ENCODE measurements at regions not wholly inside any gene's neighbourhood (a gene's known extent, or its start where the extent isn't known, plus 50 kb on each side); places are given as distances from the start of the nearest gene placed in this dataset.
"Not testable (repeated sequence)": the region's sequence is repeated elsewhere in the genome, so short reads cannot be mapped to it uniquely, and the experiment has no call there.

DNA sequence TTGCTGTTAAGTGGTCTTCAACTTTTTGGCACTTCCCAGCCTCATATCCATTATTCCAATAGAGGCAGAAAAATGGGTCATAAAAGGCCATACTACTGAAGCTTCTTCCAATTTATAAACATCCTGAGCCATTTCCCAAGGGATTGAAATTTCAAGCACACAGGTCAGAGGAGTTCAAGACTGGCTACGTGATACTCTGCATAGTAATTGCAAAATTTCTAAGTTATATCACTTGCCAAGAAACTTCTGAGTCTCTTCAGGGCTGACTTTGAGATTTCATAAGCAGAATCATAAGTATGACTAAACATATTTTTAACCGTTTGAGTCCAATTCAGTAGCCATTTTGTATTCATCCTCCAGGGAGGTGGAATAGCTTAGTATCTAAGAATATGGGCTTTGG lies 75.6 kb upstream of the RXFP1 start:
- ATAC-seq (ENCODE audit: poor library complexity), result no peak
- ChIA-PET CTCF (no interaction called here), POLR2A (no interaction called here)
- no peak overlapping the region for H3K4me3 Mint-ChIP-seq
- intact Hi-C loops (cut with DNase I, micrococcal nuclease), result no loop called here
- DNase-seq, result no peak
- no peak overlapping the region for H3K4me3 ChIP-seq (ENCODE audit: low read length)
- H3K4me1 ChIP-seq (ENCODE audit: insufficient read depth, low read length), result no peaks in the 10 kb centered on the region
- TF ChIP-seq CTCF (IDR thresholded peaks at IDR 0.05), result no peak
- no peak overlapping the region for H3K27ac Mint-ChIP-seq
- H3K36me3 Mint-ChIP-seq (ENCODE audit: low read depth), result no peaks in the 10 kb centered on the region
- no peak overlapping the region for H3K27ac ChIP-seq (ENCODE audit: low read depth in 1 of 2, low read length in 2 of 2)
- no peaks in the 10 kb centered on the region for H3K9me3 ChIP-seq (ENCODE audit: control insufficient read depth in 1 of 2, insufficient read depth in 1 of 2, low read length in 2 of 2)
- H3K9me3 Mint-ChIP-seq, result no peaks in the 10 kb centered on the region
- H3K27me3 ChIP-seq (ENCODE audit: control insufficient read depth in 1 of 2, insufficient read depth in 2 of 2, low read length in 2 of 2), result no peaks in the 10 kb centered on the region
- no peaks in the 10 kb centered on the region for H3K4me1 Mint-ChIP-seq (ENCODE audit: low read depth)
- H3K36me3 ChIP-seq (ENCODE audit: insufficient read depth, low read length), result no peaks in the 10 kb centered on the region
- H3K27me3 Mint-ChIP-seq, result peaks cover 11% of the 10 kb centered on the region

GRCh38 chr4:158450741-158451140 lies 70.9 kb upstream of the RXFP1 start:
- no peaks in the 10 kb centered on the region for H3K4me1 Mint-ChIP-seq (ENCODE audit: low read depth)
- Histone ChIP-seq H3K36me3 (ENCODE audit: insufficient read depth, low read length) (no peaks in the 10 kb centered on the region), H3K27ac (ENCODE audit: low read depth in 1 of 2, low read length in 2 of 2) (no peak overlapping the region), H3K27me3 (ENCODE audit: control insufficient read depth in 1 of 2, insufficient read depth in 2 of 2, low read length in 2 of 2) (no peaks in the 10 kb centered on the region), H3K4me3 (ENCODE audit: low read length) (no peak overlapping the region), H3K9me3 (ENCODE audit: control insufficient read depth in 1 of 2, insufficient read depth in 1 of 2, low read length in 2 of 2) (no peaks in the 10 kb centered on the region), H3K4me1 (ENCODE audit: insufficient read depth, low read length) (no peaks in the 10 kb centered on the region)
- ChIA-PET POLR2A (no interaction called here), CTCF (no interaction called here)
- no peak for ATAC-seq (ENCODE audit: poor library complexity)
- no peaks in the 10 kb centered on the region for H3K27me3 Mint-ChIP-seq
- no peak overlapping the region for H3K27ac Mint-ChIP-seq
- H3K4me3 Mint-ChIP-seq, result no peak overlapping the region
- intact Hi-C loops (cut with DNase I, micrococcal nuclease), result no loop called here
- DNase-seq, result no peak
- no peaks in the 10 kb centered on the region for H3K9me3 Mint-ChIP-seq
- H3K36me3 Mint-ChIP-seq (ENCODE audit: low read depth), result no peaks in the 10 kb centered on the region
- TF ChIP-seq CTCF (IDR thresholded peaks at IDR 0.05), result no peak

GRCh38 chr4:158452116-158452515 lies 69.6 kb upstream of the RXFP1 start:
- H3K9me3 ChIP-seq (ENCODE audit: control insufficient read depth in 1 of 2, insufficient read depth in 1 of 2, low read length in 2 of 2); H3K36me3 ChIP-seq (ENCODE audit: insufficient read depth, low read length); H3K4me3 Mint-ChIP-seq; H3K27me3 ChIP-seq (ENCODE audit: control insufficient read depth in 1 of 2, insufficient read depth in 2 of 2, low read length in 2 of 2); H3K4me1 ChIP-seq (ENCODE audit: insufficient read depth, low read length); H3K4me3 ChIP-seq (ENCODE audit: low read length); ATAC-seq (ENCODE audit: poor library complexity); CTCF ChIA-PET; DNase-seq; H3K27ac ChIP-seq (ENCODE audit: low read depth in 1 of 2, low read length in 2 of 2); H3K36me3 Mint-ChIP-seq (ENCODE audit: low read depth); H3K27me3 Mint-ChIP-seq; H3K27ac Mint-ChIP-seq; intact Hi-C loops (cut with DNase I, micrococcal nuclease); H3K9me3 Mint-ChIP-seq; POLR2A ChIA-PET; H3K4me1 Mint-ChIP-seq (ENCODE audit: low read depth): not testable (repeated sequence)

DNA sequence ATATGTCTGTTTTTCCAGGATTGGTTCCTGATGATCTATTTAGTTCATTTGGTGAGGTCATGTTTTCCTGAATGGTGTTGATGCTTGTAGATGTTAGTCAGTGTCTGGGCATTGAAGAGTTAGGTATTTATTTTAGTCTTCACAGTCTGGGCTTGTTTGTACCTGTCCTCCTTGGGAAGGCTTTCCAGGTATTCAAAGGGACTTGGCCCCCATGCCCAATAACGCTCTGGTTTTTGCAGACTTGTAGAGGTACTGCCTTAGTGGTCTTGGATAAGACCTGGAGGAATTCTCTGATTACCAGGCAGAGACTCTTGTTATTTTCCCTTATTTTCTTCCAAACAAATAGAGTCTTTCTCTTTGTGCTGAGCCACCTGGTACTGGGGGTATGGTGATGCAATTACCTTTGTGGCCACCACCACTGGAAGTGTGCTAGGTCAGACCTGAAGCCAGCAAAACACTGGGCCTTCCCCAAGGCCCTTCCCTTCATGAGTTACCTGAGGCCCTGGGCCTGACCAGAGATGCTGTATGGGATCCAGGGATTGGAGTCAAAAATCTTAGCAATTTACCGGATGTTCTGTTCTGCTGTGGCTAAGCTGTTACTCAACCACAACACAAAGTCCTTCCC lies 63.3 kb upstream of the RXFP1 start:
- no peak for TF ChIP-seq CTCF (IDR thresholded peaks at IDR 0.05)
- Histone ChIP-seq H3K4me3 (ENCODE audit: low read length) (no peak overlapping the region), H3K27ac (ENCODE audit: low read depth in 1 of 2, low read length in 2 of 2) (no peak overlapping the region), H3K4me1 (ENCODE audit: insufficient read depth, low read length) (no peaks in the 10 kb centered on the region), H3K27me3 (ENCODE audit: control insufficient read depth in 1 of 2, insufficient read depth in 2 of 2, low read length in 2 of 2) (peaks cover 0 to 5% of the 10 kb centered on the region in 2 experiments), H3K9me3 (ENCODE audit: control insufficient read depth in 1 of 2, insufficient read depth in 1 of 2, low read length in 2 of 2) (no peaks in the 10 kb centered on the region), H3K36me3 (ENCODE audit: insufficient read depth, low read length) (no peaks in the 10 kb centered on the region)
- H3K4me1 Mint-ChIP-seq (ENCODE audit: low read depth), result no peaks in the 10 kb centered on the region
- ATAC-seq (ENCODE audit: poor library complexity) (no peak), DNase-seq (no peak)
- intact Hi-C loops (cut with DNase I, micrococcal nuclease), result no loop called here
- no peaks in the 10 kb centered on the region for H3K36me3 Mint-ChIP-seq (ENCODE audit: low read depth)
- CTCF ChIA-PET, result no interaction called here
- POLR2A ChIA-PET, result no interaction called here
- H3K4me3 Mint-ChIP-seq, result no peak overlapping the region
- peaks cover 4% of the 10 kb centered on the region for H3K9me3 Mint-ChIP-seq
- H3K27ac Mint-ChIP-seq, result no peak overlapping the region
- H3K27me3 Mint-ChIP-seq, result no peaks in the 10 kb centered on the region
